ENCODE measurements at regions not wholly inside any gene's neighbourhood (a gene's known extent, or its start where the extent isn't known, plus 50 kb on each side); places are given as distances from the start of the nearest gene placed in this dataset.
"Not testable (repeated sequence)": the region's sequence is repeated elsewhere in the genome, so short reads cannot be mapped to it uniquely, and the experiment has no call there.

DNA sequence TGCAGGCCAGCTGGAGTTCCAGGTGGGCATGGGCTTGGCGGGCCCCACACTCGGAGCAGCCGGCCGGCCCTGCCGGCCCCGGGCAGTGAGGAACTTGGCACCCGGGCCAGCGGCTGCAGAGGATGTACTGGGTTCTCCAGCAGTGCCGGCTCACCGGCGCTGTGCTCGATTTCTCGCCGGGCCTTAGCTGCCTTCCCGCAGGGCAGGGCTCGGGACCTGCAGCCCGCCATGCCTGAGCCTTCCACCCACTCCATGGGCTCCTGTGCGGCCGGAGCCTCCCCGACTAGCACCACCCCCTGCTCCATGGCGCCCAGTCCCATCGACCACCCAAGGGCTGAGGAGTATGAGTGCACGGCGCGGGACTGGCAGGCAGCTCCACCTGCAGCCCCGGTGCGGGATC is 89.2 kb upstream of the PIK3C3 start:
- H2AK5ac ChIP-seq (ENCODE audit: low read depth, low read length); H4K91ac ChIP-seq (ENCODE audit: low read depth, low read length, poor library complexity); H3K23ac ChIP-seq (ENCODE audit: low read depth, low read length, poor library complexity); H3K4me3 ChIP-seq (ENCODE audit: low read length in 2 of 2); H3K14ac ChIP-seq (ENCODE audit: low read length); H3K79me1 ChIP-seq (ENCODE audit: low read depth, low read length); H2AFZ ChIP-seq (ENCODE audit: low read length); H2BK120ac ChIP-seq (ENCODE audit: low read depth, low read length); H3K27me3 ChIP-seq (ENCODE audit: control insufficient read depth in 3 of 3, insufficient read depth in 3 of 3, low read depth in 1 of 3, low read length in 3 of 3); H4K8ac ChIP-seq (ENCODE audit: low read depth, low read length); H3K4ac ChIP-seq (ENCODE audit: low read length); H3K4me2 ChIP-seq (ENCODE audit: insufficient read depth, low read length, poor library complexity, severe bottlenecking); H3K9me3 ChIP-seq (replicated peaks in 1 of 2; ENCODE audit: control insufficient read depth in 2 of 2, insufficient read depth in 1 of 2, low read depth in 1 of 2, low read length in 2 of 2); H3K18ac ChIP-seq (ENCODE audit: low read length); H2BK15ac ChIP-seq (ENCODE audit: low read length); H3K36me3 ChIP-seq (replicated peaks in 1 of 2; ENCODE audit: control insufficient read depth in 2 of 2, insufficient read depth in 2 of 2, low read length in 2 of 2); H2BK12ac ChIP-seq (ENCODE audit: low read length); H2BK5ac ChIP-seq (ENCODE audit: low read length); H3K27ac ChIP-seq (replicated peaks; ENCODE audit: low read length); DNase-seq (ENCODE audit: low spot score); H3K9ac ChIP-seq (ENCODE audit: low read depth, low read length, poor library complexity): not testable (repeated sequence)
- peaks cover 9 to 30% of the 10 kb centered on the region in 2 donors for H3K4me1 ChIP-seq (ENCODE audit: control insufficient read depth in 2 of 2, insufficient read depth in 1 of 2, low read depth in 1 of 2, low read length in 2 of 2)
- WGBS, 2 donors (ENCODE audit: extremely low coverage in 2 of 2, insufficient read length in 2 of 2, insufficient replicate concordance in 1 of 2): no CpG with 5 or more reads among the region's 27 CpGs

- no peak for DNase-seq (ENCODE audit: low spot score)
- Histone ChIP-seq H3K27me3 (ENCODE audit: control insufficient read depth in 3 of 3, insufficient read depth in 3 of 3, low read depth in 1 of 3, low read length in 3 of 3) (no peaks in the 10 kb centered on the region), H2BK5ac (ENCODE audit: low read length) (no peak overlapping the region), H3K9me3 (replicated peaks in 1 of 2; ENCODE audit: control insufficient read depth in 2 of 2, insufficient read depth in 1 of 2, low read depth in 1 of 2, low read length in 2 of 2) (no peaks in the 10 kb centered on the region), H3K18ac (ENCODE audit: low read length) (no peak overlapping the region), H3K4me3 (ENCODE audit: low read length in 2 of 2) (no peak overlapping the region), H4K8ac (ENCODE audit: low read depth, low read length) (no peak overlapping the region), H3K14ac (ENCODE audit: low read length) (no peak overlapping the region), H3K9ac (ENCODE audit: low read depth, low read length, poor library complexity) (no peak overlapping the region), H3K79me1 (ENCODE audit: low read depth, low read length) (no peaks in the 10 kb centered on the region), H4K91ac (ENCODE audit: low read depth, low read length, poor library complexity) (no peak overlapping the region), H3K23ac (ENCODE audit: low read depth, low read length, poor library complexity) (no peak overlapping the region), H3K4me2 (ENCODE audit: insufficient read depth, low read length, poor library complexity, severe bottlenecking) (no peak overlapping the region), H2AK5ac (ENCODE audit: low read depth, low read length) (no peak overlapping the region), H3K27ac (replicated peaks; ENCODE audit: low read length) (no peak overlapping the region), H2BK12ac (ENCODE audit: low read length) (no peak overlapping the region), H3K4ac (ENCODE audit: low read length) (no peak overlapping the region), H3K4me1 (ENCODE audit: control insufficient read depth in 2 of 2, insufficient read depth in 1 of 2, low read depth in 1 of 2, low read length in 2 of 2) (peaks cover 9 to 35% of the 10 kb centered on the region in 2 donors), H2BK15ac (ENCODE audit: low read length) (no peak overlapping the region), H3K36me3 (replicated peaks in 1 of 2; ENCODE audit: control insufficient read depth in 2 of 2, insufficient read depth in 2 of 2, low read length in 2 of 2) (no peaks in the 10 kb centered on the region), H2BK120ac (ENCODE audit: low read depth, low read length) (no peak overlapping the region), H2AFZ (ENCODE audit: low read length) (no peak overlapping the region)
- WGBS, 2 donors (ENCODE audit: extremely low coverage in 2 of 2, insufficient read length in 2 of 2, insufficient replicate concordance in 1 of 2): no CpG with 5 or more reads among the region's 3 CpGs
These were observed 90.8 kb upstream of the PIK3C3 start for GRCh38 chr18:41864216-41864615.

- H2AK5ac ChIP-seq (ENCODE audit: low read depth, low read length): no peak overlapping the region
- no peak overlapping the region for H3K27ac ChIP-seq (replicated peaks; ENCODE audit: low read length)
- H3K27me3 ChIP-seq (ENCODE audit: control insufficient read depth in 3 of 3, insufficient read depth in 3 of 3, low read depth in 1 of 3, low read length in 3 of 3): no peaks in the 10 kb centered on the region
- H3K9me3 ChIP-seq (replicated peaks in 1 of 2; ENCODE audit: control insufficient read depth in 2 of 2, insufficient read depth in 1 of 2, low read depth in 1 of 2, low read length in 2 of 2): no peaks in the 10 kb centered on the region
- no peak overlapping the region for H2BK120ac ChIP-seq (ENCODE audit: low read depth, low read length)
- H3K4me3 ChIP-seq (ENCODE audit: low read length in 2 of 2): no peak overlapping the region
- no peak overlapping the region for H3K4ac ChIP-seq (ENCODE audit: low read length)
- no peak overlapping the region for H3K14ac ChIP-seq (ENCODE audit: low read length)
- no peak overlapping the region for H3K18ac ChIP-seq (ENCODE audit: low read length)
- no peak overlapping the region for H2BK12ac ChIP-seq (ENCODE audit: low read length)
- no peak overlapping the region for H3K9ac ChIP-seq (ENCODE audit: low read depth, low read length, poor library complexity)
- H3K4me2 ChIP-seq (ENCODE audit: insufficient read depth, low read length, poor library complexity, severe bottlenecking): no peak overlapping the region
- no peak for DNase-seq (ENCODE audit: low spot score)
- H2BK15ac ChIP-seq (ENCODE audit: low read length): no peak overlapping the region
- no peak overlapping the region for H2AFZ ChIP-seq (ENCODE audit: low read length)
- no peaks in the 10 kb centered on the region for H3K79me1 ChIP-seq (ENCODE audit: low read depth, low read length)
- peaks cover 9 to 34% of the 10 kb centered on the region in 2 donors for H3K4me1 ChIP-seq (ENCODE audit: control insufficient read depth in 2 of 2, insufficient read depth in 1 of 2, low read depth in 1 of 2, low read length in 2 of 2)
- no peak overlapping the region for H4K91ac ChIP-seq (ENCODE audit: low read depth, low read length, poor library complexity)
- H3K36me3 ChIP-seq (replicated peaks in 1 of 2; ENCODE audit: control insufficient read depth in 2 of 2, insufficient read depth in 2 of 2, low read length in 2 of 2): no peaks in the 10 kb centered on the region
- H4K8ac ChIP-seq (ENCODE audit: low read depth, low read length): no peak overlapping the region
- H3K23ac ChIP-seq (ENCODE audit: low read depth, low read length, poor library complexity): no peak overlapping the region
- H2BK5ac ChIP-seq (ENCODE audit: low read length): no peak overlapping the region
These were observed 92.1 kb upstream of the PIK3C3 start for GRCh38 chr18:41862921-41863320.

- Histone ChIP-seq H3K4me3 (ENCODE audit: low read length in 2 of 2) (no peak overlapping the region), H2BK15ac (ENCODE audit: low read length) (no peak overlapping the region), H3K9me3 (replicated peaks in 1 of 2; ENCODE audit: control insufficient read depth in 2 of 2, insufficient read depth in 1 of 2, low read depth in 1 of 2, low read length in 2 of 2) (no peaks in the 10 kb centered on the region), H3K36me3 (replicated peaks in 1 of 2; ENCODE audit: control insufficient read depth in 2 of 2, insufficient read depth in 2 of 2, low read length in 2 of 2) (no peaks in the 10 kb centered on the region), H3K79me1 (ENCODE audit: low read depth, low read length) (no peaks in the 10 kb centered on the region), H3K4me1 (ENCODE audit: control insufficient read depth in 2 of 2, insufficient read depth in 1 of 2, low read depth in 1 of 2, low read length in 2 of 2) (peaks cover 9 to 34% of the 10 kb centered on the region in 2 donors), H2BK120ac (ENCODE audit: low read depth, low read length) (no peak overlapping the region), H3K27ac (replicated peaks; ENCODE audit: low read length) (no peak overlapping the region), H2AFZ (ENCODE audit: low read length) (no peak overlapping the region), H2BK12ac (ENCODE audit: low read length) (no peak overlapping the region), H3K18ac (ENCODE audit: low read length) (no peak overlapping the region), H3K4me2 (ENCODE audit: insufficient read depth, low read length, poor library complexity, severe bottlenecking) (no peak overlapping the region), H4K91ac (ENCODE audit: low read depth, low read length, poor library complexity) (no peak overlapping the region), H3K4ac (ENCODE audit: low read length) (no peak overlapping the region), H2BK5ac (ENCODE audit: low read length) (no peak overlapping the region), H3K23ac (ENCODE audit: low read depth, low read length, poor library complexity) (no peak overlapping the region), H4K8ac (ENCODE audit: low read depth, low read length) (no peak overlapping the region), H2AK5ac (ENCODE audit: low read depth, low read length) (no peak overlapping the region), H3K9ac (ENCODE audit: low read depth, low read length, poor library complexity) (no peak overlapping the region), H3K14ac (ENCODE audit: low read length) (no peak overlapping the region), H3K27me3 (ENCODE audit: control insufficient read depth in 3 of 3, insufficient read depth in 3 of 3, low read depth in 1 of 3, low read length in 3 of 3) (peaks cover 0 to 6% (median 0%) of the 10 kb centered on the region in 3 experiments)
- DNase-seq (ENCODE audit: low spot score): no peak
- WGBS, 2 donors (ENCODE audit: extremely low coverage in 2 of 2, insufficient read length in 2 of 2, insufficient replicate concordance in 1 of 2): no CpG with 5 or more reads among the region's 2 CpGs
These were observed 94.0 kb upstream of the PIK3C3 start for GRCh38 chr18:41860987-41861386.

All from neuronal stem cell (in vitro differentiated cells).